OCI-LY1 (cell line): ENCODE measurements at regions not wholly inside any gene's neighbourhood (a gene's known extent, or its start where the extent isn't known, plus 50 kb on each side); places are given as distances from the start of the nearest gene placed in this dataset.

Experiments used
- H2AFZ ChIP-seq: fragments of 200-600 bp; sonication (generic), shearing (Covaris generic); 2 replicates; pipeline ENCODE4 v1.6.0; 2014; ENCODE audit warnings: antibody characterized with exemption, mild to moderate bottlenecking, low read length
- H3F3A ChIP-seq: fragments of 200-600 bp; sonication (generic), shearing (Covaris generic); 2 replicates; pipeline ENCODE4 v1.6.0; 2014; ENCODE audit warnings: mild to moderate bottlenecking, antibody characterized with exemption, low read length, moderate library complexity; ENCODE audit not compliant: insufficient read depth
- H3K27ac ChIP-seq: fragments of 200-600 bp; sonication (generic); 2 replicates; pipeline ENCODE4 v1.5.1; 2014; ENCODE audit warnings: low read length, mixed run types, mild to moderate bottlenecking, low read depth; ENCODE audit not compliant: poor library complexity, severe bottlenecking
- H3K27me3 ChIP-seq: fragments of 200-600 bp; sonication (generic); 2 replicates; pipeline ENCODE4 v1.6.0; 2014; ENCODE audit warnings: antibody characterized with exemption, mild to moderate bottlenecking, low read length, moderate library complexity; ENCODE audit not compliant: insufficient read depth
- H3K36me3 ChIP-seq: fragments of 200-600 bp; sonication (generic); 2 replicates; pipeline ENCODE4 v1.6.1; 2014; ENCODE audit warnings: mild to moderate bottlenecking, antibody characterized with exemption, low read length, moderate library complexity, mixed read lengths; ENCODE audit not compliant: insufficient read depth
- H3K4me1 ChIP-seq: fragments of 200-600 bp; sonication (generic); 2 replicates; pipeline ENCODE4 v1.5.1; 2014; ENCODE audit warnings: mild to moderate bottlenecking, low read length, moderate library complexity; ENCODE audit not compliant: insufficient read depth, severe bottlenecking
- H3K4me2 ChIP-seq: fragments of 200-600 bp; sonication (generic), shearing (Covaris generic); 2 replicates; pipeline ENCODE4 v1.6.1; 2014; ENCODE audit warnings: low read length
- H3K4me3 ChIP-seq: fragments of 200-600 bp; sonication (generic); 2 replicates; pipeline ENCODE4 v1.5.1; 2014; ENCODE audit warnings: low read length, low read depth, mild to moderate bottlenecking, mixed read lengths; ENCODE audit not compliant: poor library complexity, severe bottlenecking
- H3K79me2 ChIP-seq: fragments of 200-600 bp; shearing (Covaris generic); 2 replicates; pipeline ENCODE4 v1.6.1; 2016; ENCODE audit warnings: mixed run types, low read length, mixed read lengths; ENCODE audit not compliant: insufficient read depth
- H3K9ac ChIP-seq: fragments of 200-600 bp; sonication (generic), shearing (Covaris generic); 2 replicates; pipeline ENCODE4 v1.6.1; 2014; ENCODE audit warnings: mild to moderate bottlenecking, low read length, mixed read lengths
- H3K9me2 ChIP-seq: fragments of 200-600 bp; sonication (generic), shearing (Covaris generic); 2 replicates; pipeline ENCODE4 v1.6.1; 2014; ENCODE audit warnings: low read depth, mild to moderate bottlenecking, low read length, mixed read lengths
- H3K9me3 ChIP-seq: fragments of 200-600 bp; shearing (Covaris generic); 2 replicates; pipeline ENCODE4 v1.6.1; 2014; ENCODE audit warnings: low read length, mixed read lengths
- H4K20me1 ChIP-seq: fragments of 200-600 bp; sonication (generic), shearing (Covaris generic); 2 replicates; pipeline ENCODE4 v1.6.0; 2016; ENCODE audit warnings: mild to moderate bottlenecking, low read length; ENCODE audit not compliant: insufficient read depth
- CTCF ChIP-seq: fragments of 200-600 bp; sonication (generic), shearing (Covaris generic); IDR thresholded peaks from 2 replicates; pipeline ENCODE4 v1.5.1; 2017; ENCODE audit warnings: mild to moderate bottlenecking, antibody characterized with exemption, low read length, moderate library complexity, mixed read lengths
- EZH2 ChIP-seq: fragments of 200-600 bp; sonication (generic), shearing (Covaris generic); IDR thresholded peaks from 2 replicates; pipeline ENCODE4 v1.8.0; 2017; ENCODE audit warnings: borderline replicate concordance, mixed run types, mild to moderate bottlenecking, antibody characterized with exemption, low read length, moderate library complexity, mixed read lengths

GRCh38 chr3:81311321-81311720, 450.1 kb downstream of the GBE1 start:
- Histone ChIP-seq H4K20me1 (no peaks in the 10 kb centered on the region), H3K36me3 (no peaks in the 10 kb centered on the region), H3F3A (no peaks in the 10 kb centered on the region), H3K9me2 (no peaks in the 10 kb centered on the region), H3K27ac (no peak overlapping the region), H3K9ac (no peak overlapping the region), H3K4me1 (no peaks in the 10 kb centered on the region), H2AFZ (no peak overlapping the region), H3K4me2 (no peak overlapping the region), H3K79me2 (no peaks in the 10 kb centered on the region), H3K9me3 (no peaks in the 10 kb centered on the region), H3K4me3 (no peak overlapping the region), H3K27me3 (no peaks in the 10 kb centered on the region)
- TF ChIP-seq CTCF = no peak
- TF ChIP-seq EZH2 = no peak

GRCh38 chr3:81308306-81308705, 453.1 kb downstream of the GBE1 start:
- Histone ChIP-seq H3K9me3 (no peaks in the 10 kb centered on the region), H3K4me1 (no peaks in the 10 kb centered on the region), H3K79me2 (no peaks in the 10 kb centered on the region), H4K20me1 (no peaks in the 10 kb centered on the region), H3K4me3 (no peak overlapping the region), H3K9ac (no peak overlapping the region), H3K9me2 (no peaks in the 10 kb centered on the region), H3K36me3 (no peaks in the 10 kb centered on the region), H3F3A (no peaks in the 10 kb centered on the region), H3K27ac (no peak overlapping the region), H3K4me2 (no peak overlapping the region), H2AFZ (no peak overlapping the region), H3K27me3 (no peaks in the 10 kb centered on the region)
- no peak for TF ChIP-seq CTCF
- TF ChIP-seq EZH2 = no peak

- H3K27me3 ChIP-seq = no peaks in the 10 kb centered on the region
- no peak overlapping the region for H3K4me3 ChIP-seq
- H4K20me1 ChIP-seq = no peaks in the 10 kb centered on the region
- no peaks in the 10 kb centered on the region for H3K4me1 ChIP-seq
- no peaks in the 10 kb centered on the region for H3K9me3 ChIP-seq
- no peaks in the 10 kb centered on the region for H3K9me2 ChIP-seq
- H3K79me2 ChIP-seq = no peaks in the 10 kb centered on the region
- H3K27ac ChIP-seq = no peak overlapping the region
- no peak overlapping the region for H3K4me2 ChIP-seq
- H3K9ac ChIP-seq = no peak overlapping the region
- TF ChIP-seq CTCF (no peak), EZH2 (no peak)
- no peaks in the 10 kb centered on the region for H3K36me3 ChIP-seq
- H2AFZ ChIP-seq = no peak overlapping the region
- H3F3A ChIP-seq = no peaks in the 10 kb centered on the region
These were observed 454.2 kb downstream of the GBE1 start for GRCh38 chr3:81307221-81307620.
